ENCODE measurements at regions not wholly inside any gene's neighbourhood (a gene's known extent, or its start where the extent isn't known, plus 50 kb on each side); places are given as distances from the start of the nearest gene placed in this dataset.
"Not testable (repeated sequence)": the region's sequence is repeated elsewhere in the genome, so short reads cannot be mapped to it uniquely, and the experiment has no call there.

DNA sequence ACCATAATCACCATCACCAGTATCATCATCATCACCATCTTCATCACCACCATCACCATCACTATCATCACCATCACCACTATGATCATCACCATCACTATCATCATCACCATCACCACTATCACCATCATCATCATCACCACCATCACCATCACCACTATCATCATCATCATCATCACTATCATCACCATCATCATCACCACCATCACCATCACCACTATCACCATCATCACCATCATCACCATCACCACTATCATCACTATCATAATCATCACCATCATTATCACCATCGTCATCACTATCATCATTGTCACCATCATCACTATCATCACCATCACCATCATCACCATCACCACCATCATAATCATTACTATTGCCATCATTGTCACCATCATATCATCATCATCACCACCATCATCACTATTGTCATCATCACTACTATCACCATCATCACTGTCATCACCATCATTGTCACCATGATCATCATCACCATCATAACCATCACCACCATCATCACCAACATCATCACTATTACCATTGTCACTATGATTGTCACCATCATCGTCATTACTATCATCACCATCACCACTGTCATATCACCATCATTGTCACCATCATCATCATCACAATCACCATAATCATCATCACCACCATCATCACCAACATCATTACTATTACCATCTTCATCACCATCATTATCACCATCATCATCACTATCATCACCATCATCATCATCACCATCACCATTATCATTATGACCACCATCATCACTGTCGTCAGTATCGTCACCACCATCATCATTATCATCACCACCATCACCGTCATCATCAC lies 154.7 kb downstream of the ACTR3B start:
- no peaks in the 10 kb centered on the region for H3K9me3 ChIP-seq
- no peak overlapping the region for H3K27ac ChIP-seq
- TF ChIP-seq POLR2A (IDR thresholded peaks at IDR 0.05) (no peak), POLR2AphosphoS5 (IDR thresholded peaks at IDR 0.05) (no peak)
- TF ChIP-seq, protein P1, sequence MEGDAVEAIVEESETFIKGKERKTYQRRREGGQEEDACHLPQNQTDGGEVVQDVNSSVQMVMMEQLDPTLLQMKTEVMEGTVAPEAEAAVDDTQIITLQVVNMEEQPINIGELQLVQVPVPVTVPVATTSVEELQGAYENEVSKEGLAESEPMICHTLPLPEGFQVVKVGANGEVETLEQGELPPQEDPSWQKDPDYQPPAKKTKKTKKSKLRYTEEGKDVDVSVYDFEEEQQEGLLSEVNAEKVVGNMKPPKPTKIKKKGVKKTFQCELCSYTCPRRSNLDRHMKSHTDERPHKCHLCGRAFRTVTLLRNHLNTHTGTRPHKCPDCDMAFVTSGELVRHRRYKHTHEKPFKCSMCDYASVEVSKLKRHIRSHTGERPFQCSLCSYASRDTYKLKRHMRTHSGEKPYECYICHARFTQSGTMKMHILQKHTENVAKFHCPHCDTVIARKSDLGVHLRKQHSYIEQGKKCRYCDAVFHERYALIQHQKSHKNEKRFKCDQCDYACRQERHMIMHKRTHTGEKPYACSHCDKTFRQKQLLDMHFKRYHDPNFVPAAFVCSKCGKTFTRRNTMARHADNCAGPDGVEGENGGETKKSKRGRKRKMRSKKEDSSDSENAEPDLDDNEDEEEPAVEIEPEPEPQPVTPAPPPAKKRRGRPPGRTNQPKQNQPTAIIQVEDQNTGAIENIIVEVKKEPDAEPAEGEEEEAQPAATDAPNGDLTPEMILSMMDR (IDR thresholded peaks at IDR 0.05) = no peak
- intact Hi-C loops (cut with DNase I) = no loop called here
- H3K36me3 ChIP-seq = no peaks in the 10 kb centered on the region
- no peak overlapping the region for H3K4me3 ChIP-seq
- H3K27me3 ChIP-seq (replicated peaks; ENCODE audit: insufficient read depth) = no peaks in the 10 kb centered on the region
- WGBS = 78% methylated on average over 5 of the region's 5 CpGs
- no peaks in the 10 kb centered on the region for H3K4me1 ChIP-seq (replicated peaks)
- DNase-seq (ENCODE audit: low spot score) = no peak

DNA sequence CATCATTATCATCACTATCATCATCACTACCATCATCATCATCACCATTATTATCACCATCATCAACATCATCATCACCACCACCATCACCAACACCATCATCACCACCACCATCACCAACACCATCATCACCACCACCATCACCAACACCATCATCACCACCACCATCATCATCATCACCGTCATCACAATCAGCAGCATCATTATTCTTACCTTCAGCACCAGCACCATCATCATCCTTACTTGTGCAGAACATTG lies 155.2 kb downstream of the ACTR3B start:
- H3K9me3 ChIP-seq; H3K27ac ChIP-seq; intact Hi-C loops (cut with DNase I); H3K4me1 ChIP-seq (replicated peaks); H3K27me3 ChIP-seq (replicated peaks; ENCODE audit: insufficient read depth); H3K4me3 ChIP-seq; H3K36me3 ChIP-seq; DNase-seq (ENCODE audit: low spot score): not testable (repeated sequence)
- 94% methylated on average over 1 of the region's 1 CpG for WGBS

DNA sequence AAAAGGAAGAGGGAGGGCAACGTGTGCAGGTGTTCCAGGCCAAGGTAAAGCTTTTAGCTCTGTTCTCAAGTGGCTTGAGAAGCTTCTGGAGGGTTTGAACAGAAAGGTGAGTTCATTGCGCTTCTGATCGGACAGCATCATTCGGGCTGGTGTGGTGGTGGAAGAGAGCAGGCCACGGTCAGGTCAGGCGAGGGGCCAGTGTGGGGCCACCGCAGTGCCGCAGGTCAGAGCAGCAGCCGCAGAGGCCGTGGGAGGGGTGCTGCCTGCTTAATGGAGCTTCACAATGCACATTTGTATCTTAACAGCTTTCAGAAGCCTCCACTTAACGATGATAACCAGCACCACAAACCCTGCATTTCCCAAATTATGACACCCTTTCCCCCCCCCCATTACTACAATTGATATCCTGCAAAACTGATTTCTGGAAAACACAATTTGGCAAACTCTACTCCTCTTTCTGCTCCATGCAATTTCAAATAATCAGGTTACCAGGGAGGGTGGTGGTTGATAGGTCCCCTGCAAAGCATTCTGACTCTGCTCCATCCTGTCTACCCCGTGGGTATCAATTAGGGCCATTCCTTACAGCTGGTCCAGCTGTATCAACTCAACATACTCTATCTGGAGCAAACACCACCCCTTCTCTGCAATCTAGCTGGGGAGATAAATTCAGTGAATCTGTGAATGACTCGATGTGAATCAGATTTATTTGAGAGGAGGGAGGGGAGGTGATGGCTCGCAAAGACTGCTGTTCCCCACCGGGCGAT lies 162.9 kb downstream of the ACTR3B start:
- H3K4me3 ChIP-seq = no peak overlapping the region
- WGBS = 77% methylated on average over 16 of the region's 16 CpGs
- H3K27ac ChIP-seq = no peak overlapping the region
- H3K36me3 ChIP-seq = no peaks in the 10 kb centered on the region
- no peak for DNase-seq (ENCODE audit: low spot score)
- no peaks in the 10 kb centered on the region for H3K4me1 ChIP-seq (replicated peaks)
- intact Hi-C loops (cut with DNase I) = no loop called here
- H3K27me3 ChIP-seq (replicated peaks; ENCODE audit: insufficient read depth) = peaks cover 4% of the 10 kb centered on the region
- TF ChIP-seq, protein P1 (IDR thresholded peaks at IDR 0.05) = no peak
- TF ChIP-seq POLR2AphosphoS5 (IDR thresholded peaks at IDR 0.05) (no peak), POLR2A (IDR thresholded peaks at IDR 0.05) (no peak)
- no peaks in the 10 kb centered on the region for H3K9me3 ChIP-seq

DNA sequence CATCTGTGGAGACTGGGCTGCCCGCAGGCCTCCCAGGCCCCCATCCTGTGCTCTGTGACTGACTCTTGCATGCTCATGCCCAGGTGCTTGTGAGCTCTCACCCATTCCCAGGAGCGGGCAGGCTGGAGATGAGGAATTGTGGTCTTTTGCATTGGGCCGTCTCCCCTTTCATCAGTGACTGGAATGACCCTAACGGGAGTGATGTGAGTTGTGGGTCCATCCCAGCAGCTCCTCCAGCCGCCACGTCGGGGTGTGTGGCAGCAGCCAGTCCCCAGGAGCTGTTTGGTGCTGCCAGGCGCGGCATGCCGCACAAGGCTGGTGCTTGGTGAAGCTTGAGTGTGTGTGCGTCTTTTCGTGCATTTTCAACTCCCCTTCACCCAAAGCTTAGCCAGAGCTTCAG lies 164.2 kb downstream of the ACTR3B start:
- Histone ChIP-seq H3K4me3 (no peak overlapping the region), H3K4me1 (replicated peaks) (no peaks in the 10 kb centered on the region), H3K9me3 (no peaks in the 10 kb centered on the region), H3K36me3 (no peaks in the 10 kb centered on the region), H3K27me3 (replicated peaks; ENCODE audit: insufficient read depth) (peaks cover 4% of the 10 kb centered on the region), H3K27ac (no peak overlapping the region)
- intact Hi-C loops (cut with DNase I) = no loop called here
- DNase-seq (ENCODE audit: low spot score) = no peak
- TF ChIP-seq, protein P1 (IDR thresholded peaks at IDR 0.05) = no peak
- TF ChIP-seq POLR2AphosphoS5 (IDR thresholded peaks at IDR 0.05) (no peak), POLR2A (IDR thresholded peaks at IDR 0.05) (no peak)
- WGBS = 96% methylated on average over 12 of the region's 12 CpGs

DNA sequence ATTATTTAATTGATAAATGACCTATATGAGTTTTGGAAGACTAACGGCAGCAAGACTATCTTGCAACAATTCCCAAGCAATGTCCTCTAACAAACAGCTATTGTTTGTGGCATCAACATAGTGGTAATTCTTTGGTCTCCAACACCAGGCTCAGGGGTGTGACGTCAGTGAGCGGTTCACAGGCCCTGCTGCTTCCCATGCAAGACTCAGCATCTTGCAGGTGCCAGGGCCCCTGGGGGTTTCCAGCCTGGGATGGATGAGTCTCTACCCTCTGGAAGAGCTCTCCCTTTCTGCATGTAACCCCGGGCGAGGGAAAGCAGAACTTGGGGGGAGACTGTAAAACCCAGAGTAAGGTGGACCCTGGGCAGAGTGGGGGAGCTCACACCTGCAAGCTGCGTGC lies 164.7 kb downstream of the ACTR3B start:
- Histone ChIP-seq H3K4me3 (no peak overlapping the region), H3K36me3 (no peaks in the 10 kb centered on the region), H3K9me3 (no peaks in the 10 kb centered on the region), H3K27me3 (replicated peaks; ENCODE audit: insufficient read depth) (peaks cover 4% of the 10 kb centered on the region), H3K27ac (no peak overlapping the region), H3K4me1 (replicated peaks) (no peaks in the 10 kb centered on the region)
- TF ChIP-seq POLR2A (IDR thresholded peaks at IDR 0.05) = no peak
- TF ChIP-seq, protein P1 (IDR thresholded peaks at IDR 0.05) = no peak
- TF ChIP-seq POLR2AphosphoS5 (IDR thresholded peaks at IDR 0.05) = no peak
- intact Hi-C loops (cut with DNase I) = no loop called here
- 92% methylated on average over 6 of the region's 6 CpGs for WGBS
- no peak for DNase-seq (ENCODE audit: low spot score)

Data from prostate gland (tissue), 2 donors.